ENCODE measurements at regions not wholly inside any gene's neighbourhood (a gene's known extent, or its start where the extent isn't known, plus 50 kb on each side); places are given as distances from the start of the nearest gene placed in this dataset.

GRCh38 chr2:8235419-8235818 is 446.4 kb upstream of the ID2 start:
- Histone ChIP-seq H3K27me3 (replicated peaks; ENCODE audit: control insufficient read depth, insufficient read depth, low read length) (no peaks in the 10 kb centered on the region), H3K4me3 (replicated peaks; ENCODE audit: low read depth, low read length) (no peak overlapping the region), H3K36me3 (ENCODE audit: control insufficient read depth, insufficient read depth, low read length) (no peaks in the 10 kb centered on the region)
- no peak for DNase-seq (ENCODE audit: extremely low read depth, insufficient read length)
- TF ChIP-seq CTCF (IDR thresholded peaks at IDR 0.05; ENCODE audit: insufficient read depth, low read length, poor library complexity, severe bottlenecking), result no peak

- Histone ChIP-seq H3K4me3 (replicated peaks; ENCODE audit: low read depth, low read length) (no peak overlapping the region), H3K36me3 (ENCODE audit: control insufficient read depth, insufficient read depth, low read length) (no peaks in the 10 kb centered on the region), H3K27me3 (replicated peaks; ENCODE audit: control insufficient read depth, insufficient read depth, low read length) (no peaks in the 10 kb centered on the region)
- no peak for TF ChIP-seq CTCF (IDR thresholded peaks at IDR 0.05; ENCODE audit: insufficient read depth, low read length, poor library complexity, severe bottlenecking)
- no peak for DNase-seq (ENCODE audit: extremely low read depth, insufficient read length)
These were observed 445.5 kb upstream of the ID2 start for GRCh38 chr2:8236391-8236790.

GRCh38 chr2:8238521-8239230 is 443.2 kb upstream of the ID2 start:
- TF ChIP-seq CTCF (IDR thresholded peaks at IDR 0.05; ENCODE audit: insufficient read depth, low read length, poor library complexity, severe bottlenecking), result no peak
- H3K36me3 ChIP-seq (ENCODE audit: control insufficient read depth, insufficient read depth, low read length), result no peaks in the 10 kb centered on the region
- no peak overlapping the region for H3K4me3 ChIP-seq (replicated peaks; ENCODE audit: low read depth, low read length)
- DNase-seq (ENCODE audit: extremely low read depth, insufficient read length), result no peak
- no peaks in the 10 kb centered on the region for H3K27me3 ChIP-seq (replicated peaks; ENCODE audit: control insufficient read depth, insufficient read depth, low read length)

GRCh38 chr2:8239531-8240088 is 442.2 kb upstream of the ID2 start:
- no peaks in the 10 kb centered on the region for H3K27me3 ChIP-seq (replicated peaks; ENCODE audit: control insufficient read depth, insufficient read depth, low read length)
- DNase-seq (ENCODE audit: extremely low read depth, insufficient read length), result no peak
- TF ChIP-seq CTCF (IDR thresholded peaks at IDR 0.05; ENCODE audit: insufficient read depth, low read length, poor library complexity, severe bottlenecking), result no peak
- H3K4me3 ChIP-seq (replicated peaks; ENCODE audit: low read depth, low read length), result no peak overlapping the region
- H3K36me3 ChIP-seq (ENCODE audit: control insufficient read depth, insufficient read depth, low read length), result no peaks in the 10 kb centered on the region

- Histone ChIP-seq H3K36me3 (ENCODE audit: control insufficient read depth, insufficient read depth, low read length) (no peaks in the 10 kb centered on the region), H3K4me3 (replicated peaks; ENCODE audit: low read depth, low read length) (no peak overlapping the region), H3K27me3 (replicated peaks; ENCODE audit: control insufficient read depth, insufficient read depth, low read length) (no peaks in the 10 kb centered on the region)
- TF ChIP-seq CTCF (IDR thresholded peaks at IDR 0.05; ENCODE audit: insufficient read depth, low read length, poor library complexity, severe bottlenecking), result no peak
- DNase-seq (ENCODE audit: extremely low read depth, insufficient read length), result no peak
These were observed 440.5 kb upstream of the ID2 start for GRCh38 chr2:8241317-8241716.
